Frontal cortex (tissue), 3 donors: ENCODE measurements at regions not wholly inside any gene's neighbourhood (a gene's known extent, or its start where the extent isn't known, plus 50 kb on each side); places are given as distances from the start of the nearest gene placed in this dataset.

Source experiments
- DNase-seq, 2 donors: peaks; one replicate each; pipeline ENCODE4 v3.0.0; 2012; ENCODE audit warnings: low spot score in 2 of 2
- FAIRE-seq: peaks from 2 replicates; lab custom pipeline; 2012; peaks lifted over from hg19 to GRCh38; lab: Jason Lieb, UNC
- donor health status: control.
- donor health status: control.
- donor health status: control.

GRCh38 chr12:83386527-83387264 lies 700.0 kb downstream of the TMTC2 start:
- FAIRE-seq (no peak), DNase-seq (no peak)

- FAIRE-seq: no peak
- no peak for DNase-seq
These were observed 691.6 kb downstream of the TMTC2 start for GRCh38 chr12:83378186-83378727.

- no peak for FAIRE-seq
- no peak for DNase-seq
These were observed 678.6 kb downstream of the TMTC2 start for GRCh38 chr12:83365317-83365716.

GRCh38 chr12:83361475-83361874 lies 674.8 kb downstream of the TMTC2 start:
- no peak for FAIRE-seq
- DNase-seq: no peak

- DNase-seq (no peak), FAIRE-seq (no peak)
These were observed 674.4 kb downstream of the TMTC2 start for GRCh38 chr12:83361071-83361470.

GRCh38 chr12:83349907-83350611 lies 663.4 kb downstream of the TMTC2 start:
- FAIRE-seq (no peak), DNase-seq (no peak)

GRCh38 chr12:83346333-83346732 lies 659.6 kb downstream of the TMTC2 start:
- FAIRE-seq (no peak), DNase-seq (no peak)

- no peak for FAIRE-seq
These were observed 657.1 kb downstream of the TMTC2 start for GRCh38 chr12:83343767-83344166.

GRCh38 chr12:83335748-83336147 lies 649.0 kb downstream of the TMTC2 start:
- DNase-seq (no peak), FAIRE-seq (no peak)

More at GRCh38 chr12:83343767-83344166, 657.1 kb downstream of the TMTC2 start:
- no peak for DNase-seq

- no peak for DNase-seq
- no peak for FAIRE-seq
These were observed 640.0 kb downstream of the TMTC2 start for GRCh38 chr12:83326666-83327065.

GRCh38 chr12:83323866-83324265 lies 637.2 kb downstream of the TMTC2 start:
- FAIRE-seq (no peak), DNase-seq (no peak)

- FAIRE-seq (no peak), DNase-seq (no peak)
These were observed 636.1 kb downstream of the TMTC2 start for GRCh38 chr12:83322809-83323208.

- FAIRE-seq (no peak), DNase-seq (no peak)
These were observed 635.3 kb downstream of the TMTC2 start for GRCh38 chr12:83321971-83322370.

- FAIRE-seq (no peak), DNase-seq (no peak)
These were observed 633.6 kb downstream of the TMTC2 start for GRCh38 chr12:83320350-83320749.

GRCh38 chr12:83318386-83319098 lies 631.8 kb downstream of the TMTC2 start:
- DNase-seq (no peak), FAIRE-seq (no peak)

GRCh38 chr12:83317595-83317994 lies 630.9 kb downstream of the TMTC2 start:
- FAIRE-seq (no peak), DNase-seq (no peak)

- FAIRE-seq: no peak
- DNase-seq: no peak
These were observed 627.1 kb downstream of the TMTC2 start for GRCh38 chr12:83313827-83314226.

GRCh38 chr12:83313322-83313721 lies 626.6 kb downstream of the TMTC2 start:
- FAIRE-seq (no peak), DNase-seq (no peak)

- no peak for DNase-seq
- no peak for FAIRE-seq
These were observed 590.2 kb downstream of the TMTC2 start for GRCh38 chr12:83276904-83277303.

GRCh38 chr12:83271201-83271600 lies 584.5 kb downstream of the TMTC2 start:
- no peak for FAIRE-seq

GRCh38 chr12:83265808-83266207 lies 579.1 kb downstream of the TMTC2 start:
- no peak for FAIRE-seq
- no peak for DNase-seq

More at GRCh38 chr12:83271201-83271600, 584.5 kb downstream of the TMTC2 start:
- no peak for DNase-seq
